Mesenchymal stem cell (in vitro differentiated cells and primary cell): ENCODE measurements at regions not wholly inside any gene's neighbourhood (a gene's known extent, or its start where the extent isn't known, plus 50 kb on each side); places are given as distances from the start of the nearest gene placed in this dataset.

ENCODE experiments used
- DNase-seq: peaks from one replicate; pipeline ENCODE4 v3.0.0-alpha.2; 2013
- H2AFZ ChIP-seq: one replicate; pipeline ENCODE4 v1.6.1; 2013; ENCODE audit warnings: low read depth, mild to moderate bottlenecking, control low read depth, inconsistent platforms, low read length, moderate library complexity
- H2AK5ac ChIP-seq: 2 replicates; pipeline ENCODE4 v1.6.1; 2013; ENCODE audit warnings: low read length, moderate library complexity, mild to moderate bottlenecking, inconsistent platforms; ENCODE audit not compliant: severe bottlenecking
- H2BK120ac ChIP-seq: one replicate; pipeline ENCODE4 v1.6.1; 2013; ENCODE audit warnings: low read depth, mild to moderate bottlenecking, inconsistent platforms, low read length, moderate library complexity
- H2BK12ac ChIP-seq, 2 experiments: one replicate each; pipeline ENCODE4 v1.6.1; 2013; ENCODE audit warnings: inconsistent platforms in 2 of 2, low read length in 2 of 2, mild to moderate bottlenecking in 2 of 2, moderate library complexity in 2 of 2, control low read depth in 1 of 2
- H2BK15ac ChIP-seq: one replicate; pipeline ENCODE4 v1.6.1; 2013; ENCODE audit warnings: mild to moderate bottlenecking, low read depth, inconsistent platforms; ENCODE audit not compliant: poor library complexity, severe bottlenecking
- H2BK5ac ChIP-seq: 2 replicates; pipeline ENCODE4 v1.6.1; 2013; ENCODE audit warnings: low read depth, mild to moderate bottlenecking, low read length, control low read depth, inconsistent platforms; ENCODE audit not compliant: poor library complexity, severe bottlenecking
- H3K14ac ChIP-seq, 2 experiments: one replicate each; pipeline ENCODE4 v1.6.1; 2013; ENCODE audit warnings: inconsistent platforms in 2 of 2, low read length in 2 of 2, control low read depth in 1 of 2, mild to moderate bottlenecking in 1 of 2, moderate library complexity in 1 of 2
- H3K18ac ChIP-seq, 2 experiments: one replicate each; pipeline ENCODE4 v1.6.1; 2013; ENCODE audit warnings: inconsistent platforms in 2 of 2, low read length in 2 of 2, control low read depth in 1 of 2, low read depth in 1 of 2, mild to moderate bottlenecking in 1 of 2
- H3K23ac ChIP-seq, 2 experiments: one replicate each; pipeline ENCODE4 v1.6.1; 2013; ENCODE audit warnings: inconsistent platforms in 2 of 2, low read length in 2 of 2, mild to moderate bottlenecking in 2 of 2, moderate library complexity in 2 of 2, control low read depth in 1 of 2
- H3K27ac ChIP-seq: 2 replicates; pipeline ENCODE4 v1.5.1; 2013; ENCODE audit warnings: mild to moderate bottlenecking, moderate library complexity, low read length, control low read depth, inconsistent platforms; ENCODE audit not compliant: poor library complexity, severe bottlenecking
- H3K27me3 ChIP-seq, 2 experiments: 2 replicates each; pipeline versions ENCODE4 v1.6.1 to v1.7.0; 2013; ENCODE audit warnings: low read length in 2 of 2, mild to moderate bottlenecking in 2 of 2, moderate library complexity in 2 of 2, control low read depth in 1 of 2, inconsistent platforms in 1 of 2; ENCODE audit not compliant: control insufficient read depth in 1 of 2, insufficient read depth in 1 of 2
- H3K36me3 ChIP-seq, 2 experiments: 2 replicates each; pipeline versions ENCODE4 v1.6.1 to v1.7.0; 2013; ENCODE audit warnings: low read length in 2 of 2, control low read depth in 1 of 2, inconsistent platforms in 1 of 2, low read depth in 1 of 2, mild to moderate bottlenecking in 1 of 2; ENCODE audit not compliant: insufficient read depth in 2 of 2, control insufficient read depth in 1 of 2
- H3K4ac ChIP-seq, 2 experiments: one replicate each; pipeline ENCODE4 v1.6.1; 2013; ENCODE audit warnings: inconsistent platforms in 2 of 2, low read length in 2 of 2, mild to moderate bottlenecking in 2 of 2, moderate library complexity in 2 of 2, control low read depth in 1 of 2, low read depth in 1 of 2
- H3K4me1 ChIP-seq: 2 replicates; pipeline ENCODE4 v1.6.1; 2013; ENCODE audit warnings: low read depth, low read length, control low read depth; ENCODE audit not compliant: control insufficient read depth, insufficient read depth
- H3K4me2 ChIP-seq: 2 replicates; pipeline ENCODE4 v1.6.1; 2013; ENCODE audit warnings: low read length, mild to moderate bottlenecking, inconsistent platforms; ENCODE audit not compliant: poor library complexity, severe bottlenecking
- H3K4me3 ChIP-seq, 2 experiments: 2 replicates each; pipeline versions ENCODE4 v1.5.1 to v1.7.0; 2013; ENCODE audit warnings: low read length in 2 of 2, mild to moderate bottlenecking in 2 of 2, control low read depth in 1 of 2, low read depth in 1 of 2; ENCODE audit not compliant: insufficient read depth in 1 of 2
- H3K79me1 ChIP-seq: replicated peaks from 2 replicates; pipeline ENCODE4 v1.6.1; 2013; ENCODE audit warnings: mild to moderate bottlenecking, control low read depth, low read length, inconsistent platforms; ENCODE audit not compliant: poor library complexity, severe bottlenecking
- H3K9ac ChIP-seq: 2 replicates; pipeline ENCODE4 v1.7.0; 2013; ENCODE audit warnings: mild to moderate bottlenecking, low read length, moderate library complexity
- H3K9me3 ChIP-seq: 2 replicates; pipeline ENCODE4 v1.7.0; 2013; ENCODE audit warnings: mild to moderate bottlenecking, low read length; ENCODE audit not compliant: control insufficient read depth
- H4K8ac ChIP-seq: one replicate; pipeline ENCODE4 v1.6.1; 2013; ENCODE audit warnings: inconsistent platforms, mild to moderate bottlenecking, low read length, moderate library complexity
- H4K91ac ChIP-seq: one replicate; pipeline ENCODE4 v1.6.1; 2013; ENCODE audit warnings: mild to moderate bottlenecking, low read length, inconsistent platforms
- WGBS: methylation state at CpG from one replicate; pipeline ENCODE4 v1.1.7; 2013; ENCODE audit warnings: mixed read lengths; 5-methylcytosine and 5-hydroxymethylcytosine counted together

GRCh38 chr4:141858437-141858836 lies 222.1 kb downstream of the IL15 start:
- peaks cover 2% of the 10 kb centered on the region for H3K9me3 ChIP-seq
- no peaks in the 10 kb centered on the region for H3K36me3 ChIP-seq
- no peaks in the 10 kb centered on the region for H3K79me1 ChIP-seq
- no peak overlapping the region for H2BK120ac ChIP-seq
- WGBS = no CpG with 5 or more reads among the region's 1 CpG
- no peak overlapping the region for H3K4ac ChIP-seq
- no peak overlapping the region for H3K4me2 ChIP-seq
- no peak overlapping the region for H3K18ac ChIP-seq
- H3K4me1 ChIP-seq = peaks cover 1% of the 10 kb centered on the region
- H2AFZ ChIP-seq = no peak overlapping the region
- H3K27ac ChIP-seq = no peak overlapping the region
- DNase-seq = no peak
- no peak overlapping the region for H4K91ac ChIP-seq
- H2AK5ac ChIP-seq = no peak overlapping the region
- no peaks in the 10 kb centered on the region for H3K27me3 ChIP-seq
- no peak overlapping the region for H3K23ac ChIP-seq
- no peak overlapping the region for H3K4me3 ChIP-seq
- no peak overlapping the region for H2BK12ac ChIP-seq
- no peak overlapping the region for H3K9ac ChIP-seq
- H4K8ac ChIP-seq = no peak overlapping the region
- no peak overlapping the region for H3K14ac ChIP-seq
- H2BK15ac ChIP-seq = no peak overlapping the region
- no peak overlapping the region for H2BK5ac ChIP-seq

GRCh38 chr4:141860974-141861373 lies 224.6 kb downstream of the IL15 start:
- H3K4me2 ChIP-seq = no peak overlapping the region
- H4K91ac ChIP-seq = no peak overlapping the region
- H2BK12ac ChIP-seq = no peak overlapping the region
- H2AK5ac ChIP-seq = no peak overlapping the region
- H2AFZ ChIP-seq = no peak overlapping the region
- H3K9me3 ChIP-seq = peaks cover 2% of the 10 kb centered on the region
- H2BK120ac ChIP-seq = no peak overlapping the region
- H2BK15ac ChIP-seq = no peak overlapping the region
- H3K27ac ChIP-seq = no peak overlapping the region
- no peak overlapping the region for H3K4ac ChIP-seq
- no peak overlapping the region for H3K9ac ChIP-seq
- no peaks in the 10 kb centered on the region for H3K79me1 ChIP-seq
- no peak overlapping the region for H3K4me3 ChIP-seq
- no peak overlapping the region for H3K14ac ChIP-seq
- DNase-seq = no peak
- no peak overlapping the region for H3K18ac ChIP-seq
- no peak overlapping the region for H3K23ac ChIP-seq
- no peak overlapping the region for H4K8ac ChIP-seq
- WGBS = 86% methylated on average over 1 of the region's 1 CpG
- H3K4me1 ChIP-seq = no peaks in the 10 kb centered on the region
- no peaks in the 10 kb centered on the region for H3K27me3 ChIP-seq
- H2BK5ac ChIP-seq = no peak overlapping the region
- H3K36me3 ChIP-seq = no peaks in the 10 kb centered on the region

- H3K9ac ChIP-seq = no peak overlapping the region
- H2AK5ac ChIP-seq = no peak overlapping the region
- DNase-seq = no peak
- H2BK12ac ChIP-seq = no peak overlapping the region
- no peaks in the 10 kb centered on the region for H3K36me3 ChIP-seq
- no peak overlapping the region for H3K4me3 ChIP-seq
- no peak overlapping the region for H2BK5ac ChIP-seq
- H3K23ac ChIP-seq = no peak overlapping the region
- no peaks in the 10 kb centered on the region for H3K27me3 ChIP-seq
- no peak overlapping the region for H4K91ac ChIP-seq
- no peak overlapping the region for H3K14ac ChIP-seq
- no CpG with 5 or more reads among the region's 1 CpG for WGBS
- H2BK15ac ChIP-seq = no peak overlapping the region
- no peak overlapping the region for H2AFZ ChIP-seq
- no peak overlapping the region for H4K8ac ChIP-seq
- H3K18ac ChIP-seq = no peak overlapping the region
- H3K27ac ChIP-seq = no peak overlapping the region
- no peaks in the 10 kb centered on the region for H3K9me3 ChIP-seq
- H3K4me1 ChIP-seq = no peaks in the 10 kb centered on the region
- no peaks in the 10 kb centered on the region for H3K79me1 ChIP-seq
- H2BK120ac ChIP-seq = no peak overlapping the region
- no peak overlapping the region for H3K4ac ChIP-seq
- H3K4me2 ChIP-seq = no peak overlapping the region
Observed at GRCh38 chr4:141870152-141870551, 233.8 kb downstream of the IL15 start.

GRCh38 chr4:141871086-141871770 lies 234.8 kb downstream of the IL15 start:
- Histone ChIP-seq H3K14ac (no peak overlapping the region), H2BK5ac (no peak overlapping the region), H4K91ac (no peak overlapping the region), H3K79me1 (no peaks in the 10 kb centered on the region), H3K27me3 (no peaks in the 10 kb centered on the region), H3K4me2 (no peak overlapping the region), H3K9me3 (peaks cover 7% of the 10 kb centered on the region), H3K4me3 (no peak overlapping the region), H2AFZ (no peak overlapping the region), H2BK12ac (no peak overlapping the region), H3K27ac (no peak overlapping the region), H4K8ac (no peak overlapping the region), H3K9ac (no peak overlapping the region), H3K36me3 (no peaks in the 10 kb centered on the region), H2AK5ac (no peak overlapping the region), H3K23ac (no peak overlapping the region), H3K4ac (no peak overlapping the region), H3K4me1 (no peaks in the 10 kb centered on the region), H2BK120ac (no peak overlapping the region), H2BK15ac (no peak overlapping the region), H3K18ac (no peak overlapping the region)
- DNase-seq = peak; percentile 5
- 82% methylated on average over 3 of the region's 4 CpGs for WGBS
